PC-9 (cell line): ENCODE measurements at regions not wholly inside any gene's neighbourhood (a gene's known extent, or its start where the extent isn't known, plus 50 kb on each side); places are given as distances from the start of the nearest gene placed in this dataset.

Experiments
- BruUV-seq: library from RNA; stranded (reverse); fragments of 400-500 nt; replicated peaks from 2 replicates; lab custom pipeline; 2021; lab: Mats Ljungman, UMichigan
- CTCF ChIA-PET: fragments of 300-600 bp; sonication (Branson Sonifier 250); formaldehyde crosslinking; loops from one replicate; lab custom pipeline; 2022; ENCODE audit warnings: antibody characterized with exemption; lab: Charles Lee
- POLR2A ChIA-PET: fragments of 300-600 bp; sonication (Branson Sonifier 250); formaldehyde crosslinking; loops from one replicate; lab custom pipeline; 2022; ENCODE audit warnings: antibody characterized with exemption; ENCODE audit not compliant: unreplicated experiment; lab: Charles Lee
- DNase-seq, 2 experiments: peaks; one replicate each; pipeline versions ENCODE4 v3.0.0 to v3.0.0-alpha.2; 2015 to 2022; ENCODE audit warnings: mixed read lengths in 1 of 2
- H2AFZ ChIP-seq: fragments of 200-600 bp; sonication (generic); 2 replicates; pipeline ENCODE4 v1.8.1; 2017; ENCODE audit warnings: antibody characterized with exemption
- H3F3A ChIP-seq: fragments of 200-600 bp; sonication (generic); 2 replicates; pipeline ENCODE4 v1.8.1; 2017; ENCODE audit warnings: antibody characterized with exemption, mild to moderate bottlenecking, low read depth; ENCODE audit not compliant: insufficient read depth
- H3K27ac ChIP-seq: fragments of 200-600 bp; sonication (generic); 2 replicates; pipeline ENCODE4 v1.6.1; 2016; ENCODE audit warnings: mixed run types
- H3K27me3 ChIP-seq: fragments of 200-600 bp; sonication (generic); 2 replicates; pipeline ENCODE4 v1.6.1; 2016; ENCODE audit warnings: low read depth, mixed run types; ENCODE audit not compliant: insufficient read depth
- H3K36me3 ChIP-seq: fragments of 200-600 bp; sonication (generic); 2 replicates; pipeline ENCODE4 v1.6.1; 2016; ENCODE audit warnings: low read depth, mixed run types
- H3K4me1 ChIP-seq: fragments of 200-600 bp; sonication (generic); replicated peaks from 2 replicates; pipeline ENCODE4 v1.6.1; 2016; ENCODE audit warnings: mixed run types; ENCODE audit not compliant: insufficient read depth
- H3K4me2 ChIP-seq: fragments of 200-600 bp; sonication (generic); 2 replicates; pipeline ENCODE4 v1.6.1; 2017; ENCODE audit warnings: mixed run types
- H3K4me3 ChIP-seq: fragments of 200-600 bp; sonication (generic); 2 replicates; pipeline ENCODE4 v1.6.1; 2016; ENCODE audit warnings: mixed run types
- H3K79me2 ChIP-seq: fragments of 200-600 bp; sonication (generic); 2 replicates; pipeline ENCODE4 v1.6.1; 2017; ENCODE audit warnings: low read depth, mixed run types
- H3K9me2 ChIP-seq: fragments of 200-600 bp; sonication (generic); 2 replicates; pipeline ENCODE4 v1.8.1; 2017; ENCODE audit warnings: mild to moderate bottlenecking; ENCODE audit not compliant: insufficient read depth
- H3K9me3 ChIP-seq: fragments of 200-600 bp; sonication (generic); 2 replicates; pipeline ENCODE4 v1.8.1; 2016; ENCODE audit warnings: low read depth; ENCODE audit not compliant: insufficient read depth
- H4K20me1 ChIP-seq: fragments of 200-600 bp; sonication (generic); 2 replicates; pipeline ENCODE4 v1.8.1; 2017; ENCODE audit not compliant: insufficient read depth
- CTCF ChIP-seq: fragments of 200-600 bp; sonication (generic); conservative IDR thresholded peaks from 2 replicates; pipeline ENCODE4 v1.6.1; 2017; ENCODE audit warnings: mixed run types, antibody characterized with exemption, mild to moderate bottlenecking, moderate library complexity
- EZH2 ChIP-seq: fragments of 200-600 bp; sonication (generic); IDR thresholded peaks from 2 replicates; pipeline ENCODE4 v1.8.0; 2017; ENCODE audit warnings: antibody characterized with exemption, low read depth
- intact Hi-C: fragments of 100-400 bp; cut with micrococcal nuclease; formaldehyde crosslinking; loops from one replicate; pipeline ENCODE4 v1.10.0; 2022; ENCODE audit not compliant: unreplicated experiment

- no peaks in the 10 kb centered on the region; the same call in 1 of the 2 replicates for H3K27me3 ChIP-seq
- no peaks in the 10 kb centered on the region for H4K20me1 ChIP-seq
- no peaks in the 10 kb centered on the region for H3K4me1 ChIP-seq
- H3F3A ChIP-seq, result no peaks in the 10 kb centered on the region
- no peaks in the 10 kb centered on the region for H3K36me3 ChIP-seq
- BruUV-seq, result no TSS peak
- no peak overlapping the region for H3K4me2 ChIP-seq
- no peaks in the 10 kb centered on the region for H3K79me2 ChIP-seq
- ChIA-PET POLR2A (no interaction called here), CTCF (no interaction called here)
- no peak overlapping the region for H2AFZ ChIP-seq
- no peak for TF ChIP-seq EZH2
- TF ChIP-seq CTCF, result no peak
- H3K9me2 ChIP-seq, result no peaks in the 10 kb centered on the region
- H3K27ac ChIP-seq, result no peak overlapping the region
- no peaks in the 10 kb centered on the region for H3K9me3 ChIP-seq
- intact Hi-C loops, result no loop called here
- no peak for DNase-seq
- H3K4me3 ChIP-seq, result no peak overlapping the region
Measured at GRCh38 chr16:9650284-9650683, 531.9 kb downstream of the GRIN2A start.

- Histone ChIP-seq H3K27ac (no peak overlapping the region), H4K20me1 (no peaks in the 10 kb centered on the region), H3K9me3 (no peaks in the 10 kb centered on the region), H3K4me2 (no peak overlapping the region), H2AFZ (no peak overlapping the region), H3K4me3 (no peak overlapping the region), H3F3A (no peaks in the 10 kb centered on the region), H3K36me3 (no peaks in the 10 kb centered on the region), H3K9me2 (0 out of 2 replicates have a peak, but pooled peaks cover 3% of the 10 kb centered on the region), H3K27me3 (no peaks in the 10 kb centered on the region; the same call in 1 of the 2 replicates), H3K4me1 (no peaks in the 10 kb centered on the region), H3K79me2 (no peaks in the 10 kb centered on the region)
- BruUV-seq, result no TSS peak
- POLR2A ChIA-PET, result no interaction called here
- no peak for TF ChIP-seq CTCF
- no peak for TF ChIP-seq EZH2
- no peak for DNase-seq
- intact Hi-C loops, result no loop called here
- CTCF ChIA-PET, result no interaction called here
Measured at GRCh38 chr16:9655051-9655450, 527.2 kb downstream of the GRIN2A start.

- intact Hi-C loops, result no loop called here
- 0 out of 2 replicates have a peak, but pooled peaks cover 3% of the 10 kb centered on the region for H3K9me2 ChIP-seq
- POLR2A ChIA-PET, result no interaction called here
- no peaks in the 10 kb centered on the region for H3K4me1 ChIP-seq
- H4K20me1 ChIP-seq, result no peaks in the 10 kb centered on the region
- BruUV-seq, result no TSS peak
- CTCF ChIA-PET, result no interaction called here
- H3K9me3 ChIP-seq, result no peaks in the 10 kb centered on the region
- TF ChIP-seq EZH2 (no peak), CTCF (no peak)
- no peak overlapping the region for H3K27ac ChIP-seq
- no peaks in the 10 kb centered on the region for H3K36me3 ChIP-seq
- no peak overlapping the region for H3K4me3 ChIP-seq
- peaks cover 24% of the 10 kb centered on the region for H3K27me3 ChIP-seq
- no peaks in the 10 kb centered on the region for H3F3A ChIP-seq
- DNase-seq, result no peak
- no peak overlapping the region for H3K4me2 ChIP-seq
- H3K79me2 ChIP-seq, result no peaks in the 10 kb centered on the region
- no peak overlapping the region for H2AFZ ChIP-seq
Measured at GRCh38 chr16:9657641-9658040, 524.6 kb downstream of the GRIN2A start.
